ENCODE measurements at regions not wholly inside any gene's neighbourhood (a gene's known extent, or its start where the extent isn't known, plus 50 kb on each side); places are given as distances from the start of the nearest gene placed in this dataset.

DNA sequence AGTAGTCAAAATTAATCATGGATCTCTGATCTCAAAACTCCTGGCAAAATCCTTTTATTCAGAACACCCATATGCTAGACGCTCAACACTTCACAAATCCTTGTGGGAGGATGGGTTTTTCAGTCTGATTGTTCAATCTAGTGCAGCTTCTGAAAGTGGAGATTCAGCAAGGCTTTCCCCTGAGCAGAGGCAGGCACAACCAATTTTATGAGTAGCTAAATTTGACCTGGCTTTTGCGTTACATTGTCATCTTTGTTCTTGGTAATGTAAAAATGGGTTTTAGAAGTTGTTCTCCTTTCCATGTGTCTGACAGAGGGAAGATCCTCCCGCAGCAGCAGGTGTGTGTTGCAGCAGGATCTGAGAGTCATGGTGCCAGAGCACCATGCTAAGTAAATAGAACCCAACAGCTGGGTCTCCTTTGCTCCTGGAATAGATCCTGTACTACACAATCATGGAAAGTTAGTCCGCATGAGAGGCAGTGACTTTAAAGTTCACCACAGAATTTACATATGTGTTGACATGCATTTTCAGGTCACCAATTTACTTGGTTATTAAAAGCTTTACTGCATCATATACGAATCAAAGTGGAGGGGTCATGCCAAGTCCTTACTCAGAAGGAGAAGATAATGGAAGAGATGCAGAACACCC, 70.1 kb upstream of the MEF2C start:
- intact Hi-C loops (cut with micrococcal nuclease; ENCODE audit: unreplicated experiment): no loop called here
- BruUV-seq (replicated peaks): no TSS peak

DNA sequence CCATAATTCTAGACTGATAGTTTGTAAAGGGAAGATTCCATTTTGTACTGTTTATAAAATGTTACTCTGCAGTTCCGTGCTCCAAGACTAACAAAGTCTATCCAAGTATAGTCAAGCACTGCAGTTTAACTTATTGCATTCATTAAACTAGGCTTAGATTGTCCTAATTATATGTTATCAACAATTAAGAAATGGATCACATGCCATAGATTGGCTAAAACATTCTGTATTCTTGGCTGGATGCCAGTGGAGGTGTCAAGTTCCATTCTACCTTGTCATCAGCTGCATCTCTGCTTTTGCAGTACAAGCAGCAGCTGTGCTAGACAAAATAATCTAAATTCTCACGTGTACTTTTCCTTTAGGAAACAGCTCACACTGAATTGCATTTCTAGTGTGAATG, 69.4 kb upstream of the MEF2C start:
- TF ChIP-seq CTCF (IDR thresholded peaks at IDR 0.05): no peak
- no peak for TF ChIP-seq POLR2AphosphoS5 (IDR thresholded peaks at IDR 0.05; ENCODE audit: low read depth, low read length)
- TF ChIP-seq TCF7L2 (IDR thresholded peaks at IDR 0.05; ENCODE audit: low read depth, low read length): no peak
- no peak for TF ChIP-seq REST (IDR thresholded peaks at IDR 0.05; ENCODE audit: insufficient read depth in 1 of 2, low read depth in 2 of 2, low read length in 1 of 2)
- TF ChIP-seq SIN3A (IDR thresholded peaks at IDR 0.05; ENCODE audit: borderline replicate concordance, insufficient read depth, low read depth, low read length): no peak
- POLR2A ChIA-PET: no interaction called here
- Histone ChIP-seq H3K27me3 (ENCODE audit: control insufficient read depth, insufficient read depth, low read length) (no peaks in the 10 kb centered on the region), H3K27ac (ENCODE audit: low read length) (no peak overlapping the region), H3K36me3 (ENCODE audit: control insufficient read depth, insufficient read depth, low read length) (no peaks in the 10 kb centered on the region), H3K9me3 (ENCODE audit: control insufficient read depth, insufficient read depth, low read depth, low read length) (no peaks in the 10 kb centered on the region), H3K4me3 (ENCODE audit: low read depth in 2 of 2, low read length in 2 of 2) (no peak overlapping the region), H3K4me1 (ENCODE audit: control insufficient read depth, insufficient read depth, low read length) (no peaks in the 10 kb centered on the region)
- DNase-seq (ENCODE audit: low read depth, low spot score) (no peak), ATAC-seq (no peak)
- in situ Hi-C loops (cut with HindIII; ENCODE audit: low pct_unique_long_range_greater_than_20kb, low sequenced_read_pairs): no loop called here
- no TSS peak for BruUV-seq (replicated peaks)
- intact Hi-C loops (cut with micrococcal nuclease; ENCODE audit: unreplicated experiment): no loop called here
- CTCF ChIA-PET: no interaction called here

More for the DNA sequence above, 70.1 kb upstream of the MEF2C start:
- TF ChIP-seq SIN3A (IDR thresholded peaks at IDR 0.05; ENCODE audit: borderline replicate concordance, insufficient read depth, low read depth, low read length) (no peak), REST (IDR thresholded peaks at IDR 0.05; ENCODE audit: insufficient read depth in 1 of 2, low read depth in 2 of 2, low read length in 1 of 2) (no peak), TCF7L2 (IDR thresholded peaks at IDR 0.05; ENCODE audit: low read depth, low read length) (no peak)
- Histone ChIP-seq H3K27ac (ENCODE audit: low read length) (no peak overlapping the region), H3K4me1 (ENCODE audit: control insufficient read depth, insufficient read depth, low read length) (no peaks in the 10 kb centered on the region), H3K27me3 (ENCODE audit: control insufficient read depth, insufficient read depth, low read length) (no peaks in the 10 kb centered on the region), H3K9me3 (ENCODE audit: control insufficient read depth, insufficient read depth, low read depth, low read length) (no peaks in the 10 kb centered on the region), H3K36me3 (ENCODE audit: control insufficient read depth, insufficient read depth, low read length) (no peaks in the 10 kb centered on the region), H3K4me3 (ENCODE audit: low read depth in 2 of 2, low read length in 2 of 2) (no peak overlapping the region)
- ChIA-PET POLR2A (no interaction called here), CTCF (no interaction called here)
- in situ Hi-C loops (cut with HindIII; ENCODE audit: low pct_unique_long_range_greater_than_20kb, low sequenced_read_pairs): no loop called here
- no peak for DNase-seq (ENCODE audit: low read depth, low spot score)
- no peak for ATAC-seq
